HFF-Myc (cell line): ENCODE measurements at regions not wholly inside any gene's neighbourhood (a gene's known extent, or its start where the extent isn't known, plus 50 kb on each side); places are given as distances from the start of the nearest gene placed in this dataset.

Experiments used
- DNase-seq: peaks from one replicate; pipeline ENCODE4 v3.0.0-alpha.2; 2011; ENCODE audit warnings: low read depth; ENCODE audit errors: extremely low read depth
- H3K4me3 ChIP-seq: replicated peaks from 2 replicates; pipeline ENCODE4 v1.5.1; 2011; ENCODE audit warnings: low read depth, mild to moderate bottlenecking, control low read depth, low read length
- TF ChIP-seq, protein P1 (sequence below): IDR thresholded peaks from 2 replicates; pipeline ENCODE4 v1.5.1; 2012; ENCODE audit warnings: mild to moderate bottlenecking, low read depth, low read length, control low read depth; ENCODE audit errors: missing control alignments

DNA sequence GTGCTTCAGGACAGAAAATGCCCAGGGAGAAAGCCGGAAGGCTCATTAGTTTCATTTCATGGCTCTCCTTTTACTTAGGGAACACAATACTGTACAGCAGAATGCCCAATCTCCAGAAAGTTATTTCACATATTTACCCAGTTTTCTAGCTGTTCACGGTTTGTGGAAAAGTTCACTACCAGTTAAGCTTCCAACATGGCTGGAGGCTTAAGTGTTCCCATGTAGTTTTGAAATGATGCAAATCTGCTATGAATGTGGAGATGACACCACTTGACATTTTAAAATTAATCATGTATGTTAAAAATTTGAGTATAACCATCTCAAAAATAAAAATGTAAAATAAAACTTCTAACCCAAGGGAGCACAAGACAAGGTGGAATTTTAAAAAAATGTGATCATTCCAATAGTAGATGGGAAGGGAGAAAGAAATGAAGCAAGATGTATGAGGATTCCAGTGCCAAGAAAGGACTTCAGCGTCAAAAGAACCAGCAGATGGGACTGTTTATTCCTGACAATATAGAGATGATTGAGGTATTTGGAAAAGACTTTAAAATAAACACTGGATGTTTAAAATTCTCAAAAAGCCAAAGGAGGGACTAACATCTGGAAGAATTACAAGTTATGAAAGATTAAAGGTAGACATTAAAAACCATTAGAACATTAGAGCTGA lies 60.9 kb upstream of the OSR1 start:
- TF ChIP-seq, protein P1, sequence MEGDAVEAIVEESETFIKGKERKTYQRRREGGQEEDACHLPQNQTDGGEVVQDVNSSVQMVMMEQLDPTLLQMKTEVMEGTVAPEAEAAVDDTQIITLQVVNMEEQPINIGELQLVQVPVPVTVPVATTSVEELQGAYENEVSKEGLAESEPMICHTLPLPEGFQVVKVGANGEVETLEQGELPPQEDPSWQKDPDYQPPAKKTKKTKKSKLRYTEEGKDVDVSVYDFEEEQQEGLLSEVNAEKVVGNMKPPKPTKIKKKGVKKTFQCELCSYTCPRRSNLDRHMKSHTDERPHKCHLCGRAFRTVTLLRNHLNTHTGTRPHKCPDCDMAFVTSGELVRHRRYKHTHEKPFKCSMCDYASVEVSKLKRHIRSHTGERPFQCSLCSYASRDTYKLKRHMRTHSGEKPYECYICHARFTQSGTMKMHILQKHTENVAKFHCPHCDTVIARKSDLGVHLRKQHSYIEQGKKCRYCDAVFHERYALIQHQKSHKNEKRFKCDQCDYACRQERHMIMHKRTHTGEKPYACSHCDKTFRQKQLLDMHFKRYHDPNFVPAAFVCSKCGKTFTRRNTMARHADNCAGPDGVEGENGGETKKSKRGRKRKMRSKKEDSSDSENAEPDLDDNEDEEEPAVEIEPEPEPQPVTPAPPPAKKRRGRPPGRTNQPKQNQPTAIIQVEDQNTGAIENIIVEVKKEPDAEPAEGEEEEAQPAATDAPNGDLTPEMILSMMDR = no peak
- no peak for DNase-seq
- H3K4me3 ChIP-seq = no peak overlapping the region

DNA sequence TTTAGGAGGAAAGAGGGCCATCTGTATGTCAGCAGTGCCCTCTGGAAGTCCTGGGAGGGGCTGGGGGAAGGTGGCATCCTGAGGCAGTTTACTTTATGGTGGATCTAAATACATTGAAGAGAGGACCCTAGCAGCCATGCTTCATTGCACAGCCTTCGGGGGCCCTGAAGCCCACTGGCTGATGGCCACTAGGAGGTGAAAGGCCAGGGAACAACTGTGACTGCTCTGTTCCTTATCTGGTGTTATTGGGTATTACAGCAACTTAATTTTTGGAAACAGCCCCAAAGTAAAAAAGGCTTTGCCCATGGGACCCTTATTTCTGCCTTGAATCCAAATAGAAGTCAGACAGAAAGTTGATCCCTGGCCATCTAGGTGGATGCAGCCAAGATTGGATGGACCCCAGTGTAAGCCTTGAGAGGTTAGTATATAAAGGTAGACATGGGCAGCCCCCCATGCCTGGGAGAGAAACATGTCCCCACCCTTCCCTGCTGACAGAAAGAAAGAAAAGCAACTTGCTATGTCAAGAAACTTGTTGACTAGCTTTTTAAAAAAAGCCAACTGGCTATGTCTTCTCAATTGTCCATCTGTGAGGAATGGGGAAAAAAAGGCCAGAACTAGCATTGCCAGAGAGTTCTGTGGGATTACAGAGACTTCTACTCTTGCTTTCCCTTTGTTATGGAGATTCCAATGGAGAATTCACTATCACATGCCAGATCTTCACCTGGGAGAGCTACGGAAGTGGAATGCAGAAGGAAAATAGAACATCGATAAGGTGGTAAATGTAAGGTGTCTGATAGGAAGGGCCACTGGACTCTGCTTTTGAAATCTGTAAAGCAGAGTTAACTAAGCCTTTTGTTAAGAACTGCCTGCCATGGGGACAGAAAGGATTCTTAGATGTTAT lies 58.6 kb upstream of the OSR1 start:
- no peak for DNase-seq
- TF ChIP-seq, protein P1 = no peak
- H3K4me3 ChIP-seq = no peak overlapping the region

DNA sequence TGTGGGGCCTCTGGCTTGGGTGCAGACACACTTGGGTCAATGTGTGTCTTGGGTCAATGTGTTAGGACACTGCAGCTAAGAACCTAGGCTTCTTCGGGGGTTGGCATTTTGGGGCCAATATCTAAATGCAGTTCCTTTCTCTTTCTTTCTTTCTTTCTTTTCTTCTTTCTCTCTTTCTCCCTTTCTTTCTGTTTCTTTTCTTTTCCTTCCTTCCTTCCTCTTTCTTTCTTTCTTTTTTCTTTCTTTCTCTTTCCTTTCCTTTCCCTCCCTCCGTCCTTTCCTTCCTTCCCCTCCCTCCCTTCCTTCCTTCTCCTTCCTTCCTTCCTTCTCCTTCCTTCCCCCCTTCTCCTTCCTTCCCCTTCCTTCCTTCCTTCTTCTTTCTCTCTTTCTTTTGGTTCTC lies 57.7 kb upstream of the OSR1 start:
- TF ChIP-seq, protein P1 = no peak
- no peak overlapping the region for H3K4me3 ChIP-seq
- no peak for DNase-seq

DNA sequence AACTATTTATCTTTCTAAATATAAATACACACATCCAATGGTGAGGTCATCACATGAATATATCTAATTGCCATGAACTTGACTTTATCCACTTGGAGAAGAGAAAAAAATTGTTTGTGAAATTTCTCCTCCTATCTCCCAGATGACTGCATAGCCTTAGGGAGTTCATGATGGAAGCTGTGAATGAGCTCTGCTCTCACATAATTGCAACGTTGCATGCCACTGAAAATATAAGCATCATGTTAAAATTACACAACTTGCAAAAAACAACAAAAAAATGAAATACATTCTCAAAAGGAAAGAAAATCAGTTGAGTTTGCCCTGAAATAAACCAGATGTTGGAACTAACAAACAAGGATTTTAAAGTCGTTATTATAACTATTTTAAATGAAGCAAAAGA lies 50.6 kb upstream of the OSR1 start:
- TF ChIP-seq, protein P1 = no peak
- H3K4me3 ChIP-seq = no peak overlapping the region
- no peak for DNase-seq

DNA sequence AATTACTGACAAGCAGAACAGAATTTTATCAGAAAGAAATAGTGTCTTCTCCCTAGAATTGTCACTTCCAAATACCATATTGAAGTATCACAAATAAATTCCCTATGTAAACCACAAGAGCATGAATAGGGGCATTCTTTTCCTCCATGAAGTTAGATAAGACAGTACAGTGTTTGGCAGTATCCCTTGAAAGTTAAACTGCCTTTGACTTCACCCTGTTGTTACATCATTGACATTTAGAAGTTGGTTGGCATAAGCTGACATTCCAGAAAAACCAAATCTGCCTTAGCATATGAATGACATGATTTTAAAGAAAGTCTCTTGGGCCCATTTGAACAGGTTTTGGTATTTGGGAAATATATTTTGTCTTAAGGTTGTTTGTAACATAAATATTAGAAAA lies 50.2 kb upstream of the OSR1 start:
- TF ChIP-seq, protein P1 = no peak
- DNase-seq = no peak
- no peak overlapping the region for H3K4me3 ChIP-seq
